GM19467 (cell line): ENCODE measurements at regions not wholly inside any gene's neighbourhood (a gene's known extent, or its start where the extent isn't known, plus 50 kb on each side); places are given as distances from the start of the nearest gene placed in this dataset.

Experiments used
- ATAC-seq: cut with Tn5 transposase; IDR thresholded peaks from one replicate; pipeline ENCODE4 v1.9.1; 2021; ENCODE audit warnings: mild to moderate bottlenecking, moderate library complexity; ENCODE audit not compliant: unreplicated experiment

DNA sequence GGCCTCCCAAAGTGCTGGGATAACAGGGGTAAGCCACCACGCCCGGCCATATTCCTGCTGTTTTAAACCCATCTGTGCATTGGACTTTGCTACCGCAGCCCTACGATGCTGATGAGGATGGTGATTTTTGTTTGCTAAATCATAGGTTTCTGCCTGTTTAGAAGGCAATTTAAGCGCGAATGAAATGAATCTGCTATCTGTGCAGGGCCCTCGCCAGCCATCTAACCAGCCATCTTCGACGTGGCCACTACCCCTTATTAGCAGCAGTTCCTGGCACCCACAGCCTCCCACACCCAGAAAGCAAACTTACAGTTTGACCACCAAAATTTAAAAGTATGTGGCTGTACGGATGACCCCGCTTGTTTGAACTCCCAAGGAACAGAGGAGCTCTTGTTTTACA is 178.5 kb downstream of the SHOX start:
- ATAC-seq: no peak

DNA sequence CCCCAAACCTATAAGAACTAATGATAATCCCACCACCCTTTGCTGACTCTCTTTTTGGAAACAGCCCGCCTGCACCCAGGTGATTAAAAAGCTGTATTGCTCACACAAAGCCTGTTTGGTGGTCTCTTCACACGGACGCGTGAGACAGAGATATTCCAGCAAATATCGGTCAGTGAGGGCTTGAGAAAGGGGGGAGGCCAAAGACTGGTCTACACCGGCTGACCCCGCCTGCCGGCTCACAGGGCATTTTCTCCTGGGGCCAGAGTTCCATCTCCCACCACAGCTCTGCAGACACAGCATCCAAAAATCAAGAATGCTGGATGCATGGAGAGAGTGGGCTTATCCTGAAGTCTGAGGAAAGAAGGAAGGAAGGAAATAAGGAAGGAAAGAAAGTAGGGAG is 176.0 kb downstream of the SHOX start:
- ATAC-seq: no peak

DNA sequence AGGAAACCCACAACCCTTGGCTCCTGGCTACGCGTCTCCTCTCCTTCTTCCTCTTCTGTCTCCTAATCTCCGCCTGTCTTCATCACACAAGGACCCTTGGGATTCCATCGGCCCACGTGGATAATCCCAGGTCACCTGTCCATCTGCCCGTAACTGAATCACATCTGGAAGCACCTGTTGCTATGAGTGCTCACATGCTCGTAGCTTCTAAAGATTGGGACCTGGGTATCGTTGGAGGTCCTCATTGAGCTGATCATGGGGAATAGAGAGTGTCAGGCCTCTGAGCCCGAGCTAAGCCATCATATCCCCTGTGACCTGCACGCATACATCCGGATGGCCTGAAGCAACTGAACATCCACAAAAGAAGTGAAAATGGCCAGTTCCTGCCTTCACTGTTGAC is 175.4 kb downstream of the SHOX start:
- no peak for ATAC-seq

DNA sequence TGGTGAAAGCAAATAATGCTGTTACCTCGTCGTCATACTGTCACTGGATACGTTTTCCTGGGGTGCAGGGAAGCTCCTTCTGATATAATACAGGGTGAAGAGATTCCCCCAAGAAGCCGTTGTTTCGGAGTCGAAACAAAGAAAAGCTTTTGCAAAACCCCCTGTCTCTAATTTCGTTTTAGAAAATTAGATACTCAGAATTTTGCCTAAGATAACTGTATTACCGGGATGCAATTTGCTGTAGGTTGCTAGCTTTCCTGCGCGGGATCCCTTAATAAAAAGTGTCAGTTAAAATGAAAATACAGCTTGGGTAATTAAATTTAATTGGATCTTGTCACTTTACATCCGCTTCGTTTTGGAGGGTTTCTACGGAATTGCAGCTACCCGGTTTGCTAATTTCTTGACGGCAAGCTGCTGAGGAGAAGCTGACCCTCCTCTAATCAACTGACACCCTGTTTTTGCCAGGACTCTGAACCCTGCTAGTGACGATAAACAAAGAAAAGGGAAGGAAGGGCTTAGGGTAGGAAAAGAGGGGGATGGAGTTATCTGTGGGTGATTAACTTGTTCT is 174.6 kb downstream of the SHOX start:
- no peak for ATAC-seq

DNA sequence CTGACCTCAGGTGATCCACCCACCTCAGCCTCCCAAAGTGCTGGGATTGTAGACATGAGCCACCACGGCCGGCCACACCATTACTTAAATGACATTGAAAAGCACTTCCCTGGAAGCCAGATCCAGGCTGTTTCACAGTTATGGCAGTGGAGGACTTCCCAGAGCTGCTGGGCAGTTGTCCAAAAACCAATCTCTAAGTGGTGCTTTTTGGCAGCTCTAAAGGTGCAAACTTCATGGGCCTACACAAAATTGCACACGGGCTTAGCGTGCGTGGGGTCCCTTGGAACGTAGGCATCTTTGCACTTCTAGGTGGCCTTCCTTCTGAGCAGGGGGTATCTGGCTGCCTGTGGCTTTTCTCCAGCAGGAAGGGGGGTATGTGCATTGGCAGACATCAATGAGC is 172.3 kb downstream of the SHOX start:
- ATAC-seq: no peak

DNA sequence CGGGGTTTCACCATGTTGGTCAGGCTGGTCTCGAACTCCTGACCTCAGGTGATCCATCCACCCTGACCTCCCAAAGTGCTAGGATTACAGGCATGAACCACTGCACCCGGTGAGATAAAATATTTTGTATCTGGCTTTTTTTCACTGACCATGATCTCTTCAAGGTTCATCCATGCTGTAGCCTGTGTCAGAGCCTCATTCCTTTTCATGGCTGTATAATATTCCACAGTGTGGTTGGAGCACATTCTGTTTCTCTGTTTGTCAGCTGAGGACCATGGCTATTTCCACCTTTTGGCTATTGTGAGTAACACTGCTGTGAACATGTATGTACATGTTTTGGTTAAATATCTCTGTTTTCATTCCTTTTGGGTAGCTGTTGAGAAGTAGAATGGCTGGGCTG is 169.2 kb downstream of the SHOX start:
- no peak for ATAC-seq

DNA sequence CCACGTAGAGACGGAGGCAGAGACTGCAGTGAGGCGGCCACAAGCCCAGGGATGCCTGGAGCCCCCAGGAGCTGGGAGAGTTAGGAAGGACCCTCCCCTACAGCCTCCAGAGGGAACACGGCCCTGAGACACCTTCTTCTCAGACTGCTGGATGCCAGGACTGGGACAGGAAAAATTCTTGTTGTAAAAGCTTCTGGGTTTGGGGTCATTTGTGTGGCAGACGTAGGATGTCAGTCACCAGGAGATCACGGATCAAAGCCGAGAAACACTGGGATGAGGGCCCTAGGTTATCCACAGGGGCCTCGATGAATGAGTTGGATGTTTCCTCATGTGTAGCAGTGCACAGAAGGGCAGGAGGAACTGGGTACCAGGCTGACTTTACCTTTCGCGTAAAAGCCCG is 163.7 kb downstream of the SHOX start:
- no peak for ATAC-seq

DNA sequence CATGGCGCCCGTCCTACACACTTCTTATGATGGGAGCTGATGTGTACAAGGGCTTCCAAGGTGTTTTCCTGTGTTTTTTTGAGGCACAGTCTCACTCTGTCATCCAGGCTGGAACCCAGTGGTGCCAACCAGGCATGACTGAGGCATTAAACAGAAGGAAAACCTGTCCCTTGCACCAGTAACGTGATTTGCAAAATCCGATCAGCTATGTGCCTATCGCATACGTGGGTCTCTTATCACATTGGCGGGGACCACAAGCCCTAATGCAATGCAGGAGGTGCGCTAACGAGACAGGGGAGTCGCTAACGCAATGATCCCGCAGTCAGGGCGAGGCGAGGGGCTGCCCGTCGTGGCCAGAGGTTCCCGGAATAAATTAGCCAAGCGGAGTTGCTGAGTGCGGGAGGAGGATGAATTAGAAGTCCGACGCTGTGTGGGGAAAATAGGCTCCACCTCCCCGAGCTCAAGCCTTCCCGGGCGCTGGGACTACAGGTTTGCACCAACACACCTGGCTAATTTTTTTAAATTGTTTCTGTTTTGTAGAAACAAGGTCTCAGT is 162.7 kb downstream of the SHOX start:
- ATAC-seq: no peak

DNA sequence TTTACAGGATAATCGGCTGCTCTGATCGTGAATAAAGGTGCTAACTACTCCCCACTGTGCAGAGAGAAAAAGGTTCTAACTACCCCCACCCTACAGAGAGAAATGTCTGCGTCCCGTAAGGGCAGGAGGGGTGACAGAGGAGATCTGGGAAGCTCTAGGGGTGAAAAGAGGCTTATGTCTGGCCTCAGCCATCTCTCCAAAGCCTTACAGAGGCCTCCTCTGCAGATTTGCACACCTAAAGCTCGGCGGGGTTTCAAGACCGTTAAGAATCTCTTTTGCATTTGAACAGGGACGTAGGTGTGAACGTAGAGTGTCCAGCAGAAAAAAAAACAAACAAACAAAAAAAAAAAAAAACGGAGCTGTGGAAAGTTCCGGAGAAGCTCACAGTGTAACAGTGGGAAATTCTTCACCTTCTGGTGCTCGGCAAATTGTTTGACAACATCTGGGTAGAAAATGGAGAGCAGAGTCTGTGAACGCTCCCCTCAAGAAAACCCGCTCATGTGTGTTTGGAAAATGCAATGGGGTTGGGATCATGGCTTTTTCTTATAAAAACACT is 161.0 kb downstream of the SHOX start:
- ATAC-seq: no peak

DNA sequence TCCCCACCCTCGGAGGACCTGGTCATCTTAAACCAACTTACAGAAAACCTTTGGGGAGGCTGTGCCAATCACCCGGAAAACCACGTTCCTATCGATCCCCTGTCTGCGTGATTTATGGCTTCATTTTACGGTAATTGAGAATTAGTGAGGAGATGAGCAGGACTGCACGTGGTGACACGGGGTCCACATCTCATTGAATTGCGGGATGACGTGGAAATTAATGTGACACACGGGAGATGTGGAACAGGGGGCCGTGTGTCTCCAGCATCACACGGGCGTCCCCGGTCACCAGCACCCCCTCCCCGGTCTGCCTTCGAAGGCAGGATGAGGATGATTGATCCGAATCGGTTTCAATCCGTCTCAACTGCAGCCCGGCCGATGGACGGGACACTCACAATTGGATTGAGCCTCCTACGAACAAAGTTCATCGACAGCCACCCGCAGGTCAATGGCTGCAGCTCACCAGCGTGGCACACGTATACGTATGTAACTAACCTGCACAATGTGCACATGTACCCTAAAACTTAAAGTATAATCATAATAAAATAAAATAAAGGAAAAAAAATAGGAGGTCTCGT is 160.3 kb downstream of the SHOX start:
- no peak for ATAC-seq

DNA sequence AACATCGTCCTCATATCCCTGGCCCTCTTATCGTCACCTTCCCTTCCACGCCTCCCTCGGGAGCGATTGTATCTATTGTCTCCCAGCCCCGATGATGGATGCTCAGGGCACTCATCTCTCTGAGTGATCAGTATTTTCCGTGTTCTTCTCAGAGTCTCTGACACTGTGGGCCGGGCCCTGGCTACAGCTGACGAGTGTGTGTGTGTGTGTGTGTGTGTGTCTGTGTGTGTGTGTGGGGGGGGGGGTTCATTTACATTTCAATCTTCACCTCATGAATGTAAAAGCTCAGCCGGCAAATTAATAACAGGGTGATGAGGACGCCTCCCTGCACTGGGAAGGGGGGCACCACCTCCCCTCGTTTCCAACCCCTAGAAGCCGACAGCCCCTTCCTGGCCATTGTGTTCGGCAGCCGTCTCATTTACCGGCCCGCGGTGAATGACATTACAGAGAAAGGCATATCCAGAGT is 159.5 kb downstream of the SHOX start:
- ATAC-seq: no peak

DNA sequence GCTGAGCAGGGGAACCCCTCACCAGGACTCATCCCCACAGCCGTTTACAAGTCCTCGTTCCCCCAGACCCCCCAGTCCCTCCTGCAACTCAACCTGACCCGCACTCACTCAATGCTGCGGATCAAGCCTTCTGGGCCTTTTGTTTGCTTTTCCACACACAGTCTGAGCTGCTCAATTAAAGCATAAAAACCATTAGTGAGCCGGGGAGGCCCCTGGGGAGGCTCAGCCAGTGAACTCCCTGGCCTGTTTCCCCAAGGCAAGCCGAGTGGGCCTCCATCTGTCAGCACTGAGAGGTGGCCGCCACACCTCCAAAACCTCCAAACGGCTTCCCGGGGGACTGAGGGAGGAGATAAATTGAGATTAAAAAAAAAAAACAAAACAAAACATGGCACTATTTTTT is 158.5 kb downstream of the SHOX start:
- no peak for ATAC-seq

DNA sequence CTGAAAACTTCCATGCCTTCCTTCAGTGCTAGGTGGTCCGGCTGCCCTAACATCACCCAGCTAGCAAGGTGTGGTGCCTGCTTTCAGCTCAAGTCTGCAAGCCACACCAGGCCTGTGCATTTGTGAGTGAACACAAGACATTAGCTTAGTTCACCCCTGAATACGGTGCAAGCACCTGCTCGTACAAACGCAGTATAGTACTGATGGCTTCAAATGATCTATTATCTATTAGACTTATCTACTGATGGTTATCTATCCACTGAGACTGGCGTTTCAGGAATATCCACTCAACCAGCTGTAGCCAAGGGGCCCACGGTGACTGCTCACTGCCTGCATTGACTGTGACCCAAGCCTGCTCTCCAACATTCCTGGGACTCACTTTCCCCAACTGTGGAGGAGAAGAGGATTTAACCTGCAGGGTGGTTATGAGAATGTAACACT is 155.9 kb downstream of the SHOX start:
- no peak for ATAC-seq

DNA sequence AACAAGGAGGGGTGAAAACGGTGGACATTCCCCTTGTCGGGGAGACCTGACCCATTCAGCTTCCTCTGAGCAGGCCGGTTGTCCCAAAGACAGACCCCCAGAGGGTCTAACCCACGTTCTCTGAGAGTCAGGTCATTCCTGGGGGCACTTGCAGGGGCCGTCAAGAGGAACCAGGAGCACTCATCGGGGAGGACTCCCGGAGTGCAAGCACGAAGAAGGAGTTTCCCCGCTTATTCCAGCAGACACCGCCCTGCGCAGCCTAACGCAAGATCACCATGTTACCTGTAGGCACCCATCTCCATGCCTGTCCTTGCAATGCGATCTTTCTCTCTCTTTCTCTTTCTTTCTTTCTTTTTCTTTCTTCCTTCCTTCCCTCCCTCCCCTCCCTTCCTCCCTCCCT is 154.2 kb downstream of the SHOX start:
- ATAC-seq: no peak

DNA sequence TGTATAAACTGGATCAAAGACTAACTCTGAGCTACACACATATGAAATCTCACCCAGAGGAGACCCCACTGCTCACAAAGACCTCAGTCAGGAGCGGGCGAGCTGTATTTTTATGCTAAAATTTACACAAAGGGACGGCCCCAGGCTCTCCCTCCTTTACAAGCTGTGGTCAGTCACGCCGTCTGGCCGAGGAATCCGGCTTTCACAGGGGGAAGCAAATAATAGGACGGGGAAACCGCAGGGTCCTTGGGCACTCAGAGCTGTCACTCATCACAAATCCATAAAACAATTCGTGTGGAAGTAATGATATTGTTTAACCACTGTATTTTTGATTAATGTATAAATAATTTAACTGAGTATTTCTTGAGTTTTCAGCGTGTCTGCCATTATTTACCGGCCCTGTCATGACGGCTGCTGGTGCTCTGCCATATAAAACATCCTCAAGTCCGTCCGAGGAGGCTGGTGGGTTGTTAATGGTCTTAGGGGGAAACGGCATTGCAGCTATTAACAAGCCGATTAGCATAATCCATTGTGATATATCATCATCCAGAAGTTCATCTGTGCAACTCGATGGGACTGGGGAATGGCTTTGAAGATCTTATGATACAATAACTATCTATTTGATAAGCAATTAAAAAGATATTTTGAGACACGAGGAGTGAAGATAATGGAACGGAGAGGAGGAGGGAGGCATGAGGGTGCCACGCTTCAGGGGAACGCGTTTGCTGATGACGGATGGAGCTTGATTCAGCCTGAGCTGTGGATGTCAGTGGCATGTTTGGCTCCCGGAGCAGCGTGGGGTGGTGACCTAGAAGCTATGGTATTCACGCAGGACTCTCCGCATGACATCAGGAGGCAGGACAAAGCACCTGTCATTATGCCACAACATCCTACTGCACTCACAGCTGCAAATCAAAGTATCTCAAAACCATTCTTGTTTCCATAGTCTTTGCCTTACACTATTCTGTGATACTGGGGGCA is 150.9 kb downstream of the SHOX start:
- no peak for ATAC-seq

DNA sequence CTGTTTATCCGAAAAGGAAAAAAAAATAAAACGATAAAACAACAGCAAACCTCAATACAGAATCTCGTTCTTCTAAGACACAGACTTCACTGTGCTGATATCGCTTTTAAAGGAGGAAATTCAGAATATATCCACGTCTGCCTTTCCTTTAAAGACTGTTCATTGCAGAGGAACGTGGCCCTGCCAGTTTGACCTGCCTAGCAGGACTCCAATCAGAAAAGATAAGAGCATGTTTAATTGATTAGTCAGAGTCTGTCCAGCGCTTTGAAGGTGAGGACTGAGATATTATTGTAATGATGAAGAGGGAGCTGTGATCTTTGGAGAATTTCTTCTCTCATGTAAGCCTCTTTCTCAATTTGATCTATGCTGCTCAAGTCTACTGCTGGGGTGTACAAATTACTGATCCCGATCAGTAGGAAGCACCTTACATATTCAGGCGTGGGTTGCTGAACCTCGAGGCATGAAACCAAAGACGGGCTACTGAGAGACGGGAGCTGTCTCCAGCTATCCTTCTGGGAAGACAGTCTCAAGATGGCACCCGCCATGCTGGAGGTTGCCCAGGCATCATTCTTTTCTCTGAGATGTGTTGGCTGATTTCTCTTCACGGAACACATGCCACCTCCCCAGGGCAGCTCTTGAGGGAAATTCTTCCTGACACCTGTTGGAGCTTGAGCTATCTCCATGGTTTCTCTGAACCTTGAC is 146.1 kb downstream of the SHOX start:
- no peak for ATAC-seq

DNA sequence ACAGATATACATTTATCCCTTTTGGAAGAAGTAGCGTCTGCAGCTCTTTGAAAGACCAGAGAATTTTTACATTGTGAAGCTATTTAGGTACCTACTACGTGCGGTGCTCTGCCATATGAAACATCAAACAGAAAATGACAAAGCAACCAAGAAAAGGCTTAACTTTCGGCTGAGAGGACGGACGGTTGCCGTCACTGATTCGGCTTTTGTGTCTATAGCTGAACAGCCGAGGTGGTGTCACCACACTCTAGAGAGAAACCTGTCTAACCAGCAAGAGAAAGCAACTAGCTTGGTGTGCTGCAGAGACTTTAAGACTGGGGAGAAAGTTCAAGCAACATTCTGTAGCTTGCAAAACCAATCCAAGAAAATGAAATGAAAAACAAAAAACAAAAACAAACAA is 145.5 kb downstream of the SHOX start:
- ATAC-seq: no peak

DNA sequence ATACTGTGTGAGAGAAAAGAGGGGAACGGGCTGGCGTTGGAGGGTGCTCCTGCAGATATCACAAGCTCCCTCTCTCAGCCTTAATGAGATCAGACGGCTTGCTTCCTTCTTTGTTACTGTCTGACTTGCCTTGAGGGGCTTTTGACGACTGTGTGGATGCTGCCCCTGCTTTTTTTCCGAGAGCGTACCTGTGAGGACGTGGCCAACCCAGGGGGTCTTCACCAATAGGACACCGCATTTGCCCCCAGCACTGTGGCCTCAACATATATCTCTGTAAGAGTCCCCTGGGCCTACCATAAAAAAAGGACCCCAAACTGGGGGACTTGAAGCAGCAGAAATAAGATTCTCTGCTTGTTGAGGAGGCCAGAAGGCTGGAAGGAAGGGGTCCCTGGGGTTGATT is 143.9 kb downstream of the SHOX start:
- no peak for ATAC-seq

DNA sequence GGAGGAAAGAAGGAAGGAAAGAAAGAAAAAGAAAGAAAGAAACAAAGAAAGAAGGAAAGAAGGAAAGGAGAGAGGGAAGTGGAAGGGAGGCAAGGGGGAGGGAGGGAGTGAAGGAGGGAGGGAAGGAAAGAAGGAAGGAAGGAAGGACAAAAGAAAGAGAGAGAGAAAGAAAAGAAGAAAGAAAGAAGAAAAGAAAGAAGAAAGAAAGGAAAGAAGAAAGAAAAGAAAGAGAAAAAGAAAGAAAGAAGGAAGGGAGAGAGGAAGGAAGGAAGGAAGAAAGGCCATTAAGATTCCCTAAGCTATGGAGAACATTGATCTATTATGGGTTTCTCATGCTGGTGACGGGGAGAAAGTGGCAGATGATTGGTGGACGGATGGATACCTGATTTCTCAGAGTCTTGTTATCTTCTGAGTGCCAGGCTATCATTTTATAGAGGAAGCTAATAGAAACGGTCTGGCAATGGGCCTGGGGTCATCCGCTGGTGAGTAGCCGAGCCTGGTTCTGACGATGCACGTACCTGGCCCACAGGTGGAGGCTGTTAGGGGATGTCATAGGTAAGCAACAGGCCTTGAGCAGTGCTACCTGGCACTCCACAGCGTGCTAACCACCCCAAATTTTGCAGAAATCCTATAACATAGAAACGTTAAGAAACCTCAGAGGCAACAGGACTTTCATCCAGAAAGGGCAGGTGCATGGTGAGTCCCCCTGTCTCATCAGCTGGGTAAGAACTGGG is 142.9 kb downstream of the SHOX start:
- no peak for ATAC-seq

DNA sequence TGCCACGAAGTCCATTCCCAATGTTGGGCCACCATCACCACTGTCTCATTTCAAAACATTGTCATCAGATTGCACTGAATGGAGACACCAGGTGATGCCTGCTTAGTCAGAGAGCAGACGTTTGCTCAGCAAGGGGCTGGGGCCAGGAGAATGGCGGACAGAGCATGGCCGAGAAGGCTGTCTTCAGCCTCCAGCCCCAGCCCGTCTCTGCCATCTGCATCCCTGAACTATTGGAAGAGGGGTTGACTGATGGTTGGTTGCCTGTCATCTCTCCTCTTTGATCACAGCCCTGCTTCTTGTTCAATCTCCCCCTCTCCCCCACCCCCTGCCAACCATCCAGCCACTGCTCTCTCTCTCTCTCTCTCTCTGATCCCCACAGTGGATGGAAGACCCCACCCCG is 140.9 kb downstream of the SHOX start:
- ATAC-seq: no peak
